Stimulated activated naive CD8-positive, alpha-beta T cell treated with anti-CD3 and anti-CD28 coated beads, Interleukin-15, Interleukin-2, amounts not matched to agents 100 ng/mL and 50 ng/mL, for 24 hours (primary cell): ENCODE measurements at regions not wholly inside any gene's neighbourhood (a gene's known extent, or its start where the extent isn't known, plus 50 kb on each side); places are given as distances from the start of the nearest gene placed in this dataset.
"Not testable (repeated sequence)": the region's sequence is repeated elsewhere in the genome, so short reads cannot be mapped to it uniquely, and the experiment has no call there.

Experiments
- H3K27ac Mint-ChIP-seq: one replicate; pipeline ENCODE4 v1.8.0; 2021; ENCODE audit warnings: mild to moderate bottlenecking, mixed read lengths
- H3K27me3 Mint-ChIP-seq: one replicate; pipeline ENCODE4 v1.8.0; 2021; ENCODE audit warnings: mixed read lengths
- H3K36me3 Mint-ChIP-seq: one replicate; pipeline ENCODE4 v1.8.0; 2021; ENCODE audit warnings: low read depth, mixed read lengths
- H3K4me1 Mint-ChIP-seq: one replicate; pipeline ENCODE4 v1.8.0; 2021; ENCODE audit warnings: low read depth, mixed read lengths
- H3K4me3 Mint-ChIP-seq: one replicate; pipeline ENCODE4 v1.8.0; 2021; ENCODE audit warnings: mild to moderate bottlenecking, mixed read lengths
- H3K9me3 Mint-ChIP-seq: one replicate; pipeline ENCODE4 v1.8.0; 2021; ENCODE audit warnings: mixed read lengths

DNA sequence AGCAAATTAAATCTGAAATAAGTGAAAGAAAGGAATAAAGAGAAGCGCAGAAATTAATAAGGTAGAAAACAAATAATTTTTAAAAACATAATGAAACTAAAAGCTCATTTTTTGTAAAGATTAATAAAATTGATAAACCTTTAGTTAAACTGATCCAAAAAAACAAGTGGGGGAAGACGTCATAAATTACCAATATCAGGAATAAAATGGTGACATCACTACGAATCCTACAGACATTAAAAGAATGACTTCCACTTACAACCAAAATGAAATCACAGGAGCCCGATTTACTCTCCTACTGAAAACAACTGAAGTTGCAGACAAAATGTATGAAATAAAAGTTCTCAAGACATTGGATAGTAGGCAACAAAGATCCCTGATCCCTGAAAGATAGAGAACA is 68.1 kb upstream of the IFFO2 start:
- H3K27me3 Mint-ChIP-seq: peaks cover 39% of the 10 kb centered on the region
- no peak overlapping the region for H3K4me3 Mint-ChIP-seq

DNA sequence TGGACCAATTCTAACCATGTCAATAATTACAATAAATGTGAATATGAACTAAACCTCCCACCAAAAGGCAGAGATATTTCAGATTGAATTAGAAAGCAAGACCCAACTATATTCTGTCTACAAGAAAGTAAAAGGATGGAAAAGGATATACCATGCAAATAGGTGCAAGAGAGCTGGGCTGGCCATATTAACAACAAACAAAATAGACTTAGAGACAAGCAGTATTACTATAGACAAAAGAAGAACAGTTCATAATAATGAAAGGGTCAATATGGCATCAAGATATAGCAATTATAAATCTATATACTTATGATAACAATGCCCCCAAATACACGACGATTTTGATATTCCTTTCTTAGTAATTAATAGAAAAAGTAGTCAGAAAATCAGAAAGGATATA is 67.3 kb upstream of the IFFO2 start:
- Mint-ChIP-seq H3K36me3 (no peaks in the 10 kb centered on the region), H3K9me3 (no peaks in the 10 kb centered on the region), H3K27me3 (peaks cover 40% of the 10 kb centered on the region), H3K4me3 (no peak overlapping the region), H3K4me1 (peaks cover 4% of the 10 kb centered on the region), H3K27ac (no peak overlapping the region)

More for the DNA sequence above, 68.1 kb upstream of the IFFO2 start:
- H3K4me1 Mint-ChIP-seq: peaks cover 4% of the 10 kb centered on the region
- no peak overlapping the region for H3K27ac Mint-ChIP-seq
- H3K36me3 Mint-ChIP-seq: no peaks in the 10 kb centered on the region
- no peaks in the 10 kb centered on the region for H3K9me3 Mint-ChIP-seq

DNA sequence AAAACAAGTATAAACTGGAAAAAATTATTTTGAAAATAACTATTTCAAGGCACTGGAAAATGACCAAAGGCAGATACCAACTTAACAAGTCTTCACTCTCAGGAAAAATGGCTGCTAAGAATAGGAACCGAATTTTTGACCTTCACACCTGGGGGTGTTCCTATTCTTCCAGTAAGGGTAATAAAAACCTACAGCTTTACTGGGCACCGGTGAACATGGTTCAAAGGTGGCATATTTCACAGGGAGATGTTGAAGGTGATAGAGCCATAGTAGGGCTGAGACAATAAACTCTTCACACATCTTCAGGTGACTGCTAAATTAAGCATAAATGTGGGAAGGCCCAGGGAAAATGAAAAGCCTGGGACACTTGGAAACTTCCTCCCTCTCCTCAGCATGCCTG is 65.4 kb upstream of the IFFO2 start:
- H3K27me3 Mint-ChIP-seq: peaks cover 27% of the 10 kb centered on the region
- H3K4me3 Mint-ChIP-seq: no peak overlapping the region
- no peaks in the 10 kb centered on the region for H3K9me3 Mint-ChIP-seq
- H3K4me1 Mint-ChIP-seq: no peaks in the 10 kb centered on the region
- no peak overlapping the region for H3K27ac Mint-ChIP-seq
- H3K36me3 Mint-ChIP-seq: no peaks in the 10 kb centered on the region

DNA sequence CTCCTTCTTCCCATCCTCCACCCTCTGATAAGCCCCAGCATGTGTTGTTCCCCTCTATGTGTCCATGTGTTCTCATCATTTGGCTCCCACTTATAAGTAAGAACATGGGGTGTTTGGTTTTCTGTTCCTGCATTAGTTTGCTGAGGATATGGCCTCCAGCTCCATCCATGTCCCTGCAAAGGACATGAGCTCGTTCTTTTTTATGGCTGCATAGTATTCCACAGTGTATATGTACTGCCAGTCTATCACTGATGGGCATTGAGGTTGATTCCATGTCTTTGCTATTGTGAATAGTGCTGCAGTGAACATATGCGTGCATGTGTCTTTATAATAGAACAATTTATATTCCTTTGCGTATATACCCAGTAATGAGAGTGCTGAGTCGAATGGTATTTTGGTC is 62.8 kb upstream of the IFFO2 start:
- H3K4me3 Mint-ChIP-seq, H3K36me3 Mint-ChIP-seq, H3K9me3 Mint-ChIP-seq, H3K4me1 Mint-ChIP-seq, H3K27ac Mint-ChIP-seq: not testable (repeated sequence)
- peaks cover 21% of the 10 kb centered on the region for H3K27me3 Mint-ChIP-seq

DNA sequence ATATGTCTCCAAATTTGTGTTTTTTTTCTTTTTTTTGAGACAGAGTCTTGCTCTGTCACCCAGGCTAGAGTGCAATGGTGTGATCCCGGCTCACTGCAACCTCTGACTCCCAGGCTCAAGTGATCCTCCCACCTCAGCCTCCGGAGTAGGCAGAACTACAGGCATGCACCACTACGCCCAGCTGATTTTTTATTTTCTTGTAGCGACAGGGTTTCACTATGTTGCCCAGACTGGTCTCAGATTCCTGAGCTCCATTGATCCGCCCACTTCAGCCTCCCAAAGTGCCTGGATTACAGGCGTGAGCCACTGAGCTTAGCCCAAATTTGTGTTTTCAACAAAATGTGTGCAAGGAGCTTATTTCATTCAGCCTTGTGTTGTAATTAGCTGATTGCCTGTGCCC is 59.0 kb upstream of the IFFO2 start:
- no peak overlapping the region for H3K4me3 Mint-ChIP-seq
- H3K36me3 Mint-ChIP-seq: no peaks in the 10 kb centered on the region
- peaks cover 22% of the 10 kb centered on the region for H3K4me1 Mint-ChIP-seq
- no peak overlapping the region for H3K27ac Mint-ChIP-seq
- H3K9me3 Mint-ChIP-seq: no peaks in the 10 kb centered on the region
- H3K27me3 Mint-ChIP-seq: peaks cover 4% of the 10 kb centered on the region

DNA sequence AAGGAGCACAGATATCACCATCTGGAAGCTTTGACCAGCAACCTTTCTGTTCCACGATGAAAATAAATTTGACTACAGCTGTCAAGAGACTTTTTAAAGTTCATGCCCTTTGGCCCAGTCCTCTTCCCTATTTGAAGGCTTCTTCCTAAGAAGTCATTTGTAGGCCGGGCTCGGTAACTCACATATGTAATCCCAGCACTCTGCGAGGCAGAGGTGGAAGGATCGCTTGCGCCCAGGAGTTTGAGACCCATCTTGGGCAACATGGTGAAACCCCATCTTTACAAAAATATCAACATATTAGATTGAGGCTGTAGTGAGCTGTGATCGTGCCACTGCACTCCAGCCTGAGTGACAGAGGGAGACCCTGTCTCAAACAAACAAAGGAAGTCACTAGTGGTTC is 58.3 kb upstream of the IFFO2 start:
- no peaks in the 10 kb centered on the region for H3K36me3 Mint-ChIP-seq
- peaks cover 29% of the 10 kb centered on the region for H3K4me1 Mint-ChIP-seq
- peaks cover 4% of the 10 kb centered on the region for H3K27me3 Mint-ChIP-seq
- H3K27ac Mint-ChIP-seq: no peak overlapping the region
- no peaks in the 10 kb centered on the region for H3K9me3 Mint-ChIP-seq
- H3K4me3 Mint-ChIP-seq: no peak overlapping the region

DNA sequence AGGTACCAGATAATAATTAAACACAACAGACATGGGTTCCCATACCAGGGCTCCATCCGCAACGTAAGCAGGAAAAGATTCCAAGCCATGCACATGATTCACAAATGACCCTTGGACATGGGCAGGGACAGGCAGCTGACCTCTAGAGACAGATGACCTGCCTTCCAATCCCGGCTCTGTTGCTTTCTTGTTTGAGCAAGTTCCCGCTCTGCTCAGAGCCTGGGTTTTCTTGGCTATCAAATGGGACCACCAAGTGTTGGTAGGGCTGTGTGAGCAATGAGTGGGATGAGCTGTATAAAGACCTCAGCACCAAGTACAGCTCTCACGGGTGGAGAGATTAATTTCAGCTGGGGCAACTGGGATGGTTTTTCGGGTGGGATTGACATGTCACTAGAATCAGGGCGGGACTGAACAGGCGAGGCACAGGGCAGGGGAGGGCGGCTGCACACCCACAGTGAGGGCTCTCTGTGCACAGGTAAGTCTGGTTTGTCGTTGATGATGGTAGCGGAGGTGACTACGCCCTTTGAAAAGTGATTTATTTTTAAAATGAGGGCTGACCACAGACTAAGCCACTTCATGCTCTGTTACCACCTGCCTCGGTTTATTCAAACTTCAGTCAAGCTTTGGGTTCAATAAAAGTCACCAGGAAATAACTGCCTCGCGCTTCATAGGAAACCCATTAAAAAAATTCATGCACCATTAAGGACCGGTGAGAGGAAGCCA is 57.5 kb upstream of the IFFO2 start:
- H3K27me3 Mint-ChIP-seq: no peaks in the 10 kb centered on the region
- H3K9me3 Mint-ChIP-seq: no peaks in the 10 kb centered on the region
- no peak overlapping the region for H3K4me3 Mint-ChIP-seq
- no peak overlapping the region for H3K27ac Mint-ChIP-seq
- H3K4me1 Mint-ChIP-seq: peaks cover 36% of the 10 kb centered on the region
- H3K36me3 Mint-ChIP-seq: no peaks in the 10 kb centered on the region

DNA sequence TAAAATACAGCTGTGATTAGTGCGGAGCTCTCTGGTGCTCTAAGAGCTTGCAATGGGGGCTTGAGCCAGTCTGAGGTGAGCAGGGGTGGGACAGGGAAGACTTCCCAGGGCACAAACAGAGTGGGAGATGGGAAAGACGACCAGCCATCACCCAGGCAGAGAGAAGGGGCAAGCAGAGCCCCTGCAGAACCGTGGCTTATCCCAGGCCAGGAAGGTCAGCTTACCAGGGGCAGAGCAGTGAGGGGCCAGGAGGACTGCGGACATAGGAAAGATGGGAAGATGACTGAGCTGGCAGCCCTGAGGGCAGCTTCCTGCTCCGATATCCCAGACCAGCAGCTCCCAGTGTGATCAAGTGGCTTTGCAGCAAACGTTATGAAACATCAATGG is 55.4 kb upstream of the IFFO2 start:
- Mint-ChIP-seq H3K9me3 (no peaks in the 10 kb centered on the region), H3K4me3 (no peak overlapping the region), H3K27ac (peak overlapping the region; percentile 70), H3K27me3 (peaks cover 3% of the 10 kb centered on the region), H3K36me3 (no peaks in the 10 kb centered on the region), H3K4me1 (peaks cover 37% of the 10 kb centered on the region)

DNA sequence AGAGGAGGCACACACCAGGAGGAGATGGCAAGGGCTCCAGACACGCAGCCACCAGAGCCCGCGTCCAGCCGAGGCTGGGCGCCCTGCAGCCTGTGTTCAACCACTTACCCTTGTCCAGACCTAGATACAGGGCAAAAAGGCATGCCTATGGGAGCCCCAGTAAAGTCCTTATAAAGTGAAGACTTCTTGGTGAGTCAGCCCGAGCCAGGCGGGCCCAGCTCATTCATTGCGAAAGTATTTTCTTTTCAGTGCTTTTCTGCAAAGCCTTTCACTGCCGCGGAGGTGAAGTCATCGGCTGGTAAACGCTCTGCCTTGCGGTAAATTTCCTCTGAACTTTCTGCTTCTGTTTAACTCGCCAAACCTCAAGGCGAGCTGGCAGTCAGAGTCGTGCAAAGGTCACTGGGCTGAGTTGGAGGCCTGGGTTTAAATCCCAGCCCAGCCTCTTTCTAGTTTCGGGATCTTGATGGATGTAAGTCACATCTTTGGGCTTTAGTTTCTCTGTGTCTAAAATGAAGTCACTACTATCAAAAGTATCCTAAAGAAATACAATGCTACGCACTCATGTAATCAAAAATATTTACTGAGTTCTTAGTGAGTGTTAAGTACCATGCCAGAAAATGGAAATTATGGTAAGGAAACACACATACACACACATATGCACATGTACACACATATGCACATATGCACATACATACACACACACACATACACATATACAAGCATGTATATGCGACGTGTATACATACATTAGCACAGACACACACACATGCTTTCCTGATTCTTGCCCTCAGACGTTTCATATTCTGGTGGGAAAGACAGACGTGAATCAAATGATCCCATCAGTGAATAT is 54.7 kb upstream of the IFFO2 start:
- H3K27ac Mint-ChIP-seq: peak overlapping the region; percentile 80
- H3K4me3 Mint-ChIP-seq: no peak overlapping the region
- H3K4me1 Mint-ChIP-seq: peaks cover 37% of the 10 kb centered on the region
- H3K27me3 Mint-ChIP-seq: peaks cover 8% of the 10 kb centered on the region
- H3K36me3 Mint-ChIP-seq: no peaks in the 10 kb centered on the region
- H3K9me3 Mint-ChIP-seq: no peaks in the 10 kb centered on the region

DNA sequence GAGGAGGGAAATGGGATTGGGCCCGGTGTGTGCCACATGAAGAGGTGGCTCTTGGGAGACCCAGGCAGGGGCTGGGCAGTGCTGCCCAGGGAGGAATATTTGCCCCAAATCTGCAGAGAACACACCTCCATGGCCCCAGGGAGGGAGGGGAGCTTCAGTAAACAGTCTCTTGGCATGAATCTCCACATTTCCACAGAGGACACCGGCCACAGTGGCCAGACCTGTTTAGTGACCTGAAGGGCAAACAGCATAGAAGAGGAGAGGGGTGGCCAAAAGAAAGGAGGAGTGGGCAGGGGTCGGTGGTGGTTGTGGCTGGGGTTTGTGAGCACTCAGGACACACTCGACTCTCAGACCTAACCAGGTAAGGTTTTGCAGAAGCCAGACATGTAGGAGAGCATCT is 54.0 kb upstream of the IFFO2 start:
- H3K27me3 Mint-ChIP-seq: peaks cover 15% of the 10 kb centered on the region
- H3K4me1 Mint-ChIP-seq: peaks cover 37% of the 10 kb centered on the region

DNA sequence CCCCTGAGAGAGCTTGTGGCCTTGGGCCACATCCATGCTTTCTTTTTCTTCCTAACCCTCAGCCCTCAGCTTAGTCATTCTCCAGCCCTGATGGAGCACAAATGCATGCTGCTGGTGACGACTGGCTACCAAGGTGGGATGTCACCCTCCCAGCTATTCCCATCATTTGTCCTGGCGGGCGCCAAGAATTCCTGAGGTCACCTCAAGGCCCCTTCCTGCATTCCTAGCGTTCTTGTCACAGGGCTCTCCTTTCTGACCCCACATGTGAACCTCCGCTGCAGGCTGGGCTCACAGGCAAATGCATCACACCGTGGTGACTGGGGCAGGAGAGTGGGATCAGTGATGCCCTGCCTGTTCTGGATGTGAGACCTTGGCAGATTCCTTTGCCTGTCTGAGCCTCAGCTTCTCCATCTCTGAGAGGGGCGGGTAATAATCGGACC is 53.4 kb upstream of the IFFO2 start:
- Mint-ChIP-seq H3K27me3 (peaks cover 15% of the 10 kb centered on the region), H3K9me3 (no peaks in the 10 kb centered on the region), H3K36me3 (no peaks in the 10 kb centered on the region), H3K4me3 (no peak overlapping the region), H3K4me1 (peaks cover 37% of the 10 kb centered on the region), H3K27ac (peak overlapping the region; percentile 68)

More for the DNA sequence above, 54.0 kb upstream of the IFFO2 start:
- Mint-ChIP-seq H3K4me3 (no peak overlapping the region), H3K27ac (peak overlapping the region; percentile 80), H3K9me3 (no peaks in the 10 kb centered on the region), H3K36me3 (no peaks in the 10 kb centered on the region)

DNA sequence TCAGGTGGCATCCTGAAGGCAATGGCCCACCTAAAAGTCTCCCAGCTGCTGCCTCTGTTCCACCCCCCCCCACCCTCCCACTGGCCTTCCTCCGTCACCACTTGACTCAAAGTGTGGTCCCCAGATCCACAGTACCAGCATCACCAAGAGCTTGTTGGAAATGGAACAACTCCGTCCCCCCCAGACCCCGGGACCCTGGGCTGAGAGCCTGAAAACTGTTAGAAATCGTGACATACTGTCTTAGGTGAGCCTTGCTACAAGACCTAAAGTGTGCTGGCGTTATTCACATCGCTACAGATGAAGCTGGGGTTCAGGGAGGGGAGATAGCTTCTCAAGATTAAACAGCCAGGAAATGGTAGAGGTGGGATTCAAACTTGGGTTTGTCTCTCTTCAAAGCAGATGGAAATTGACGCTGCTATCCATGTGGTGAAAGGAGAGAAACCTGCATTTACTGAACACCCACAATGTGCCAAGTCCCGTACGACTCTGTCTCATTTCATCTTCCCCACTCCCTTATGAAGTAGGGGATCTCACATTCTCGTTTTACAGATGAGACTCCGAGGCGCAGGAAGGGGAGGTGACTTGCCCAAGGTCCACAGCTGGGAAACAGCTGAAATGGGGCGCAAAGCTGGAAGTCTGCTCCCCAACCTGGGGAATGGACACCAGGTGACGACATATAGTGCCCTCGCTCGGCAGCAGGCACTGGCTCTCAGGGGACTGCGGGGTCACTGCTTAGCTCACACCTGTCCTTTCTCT is 52.8 kb upstream of the IFFO2 start:
- H3K36me3 Mint-ChIP-seq: no peaks in the 10 kb centered on the region
- H3K4me1 Mint-ChIP-seq: peaks cover 37% of the 10 kb centered on the region

DNA sequence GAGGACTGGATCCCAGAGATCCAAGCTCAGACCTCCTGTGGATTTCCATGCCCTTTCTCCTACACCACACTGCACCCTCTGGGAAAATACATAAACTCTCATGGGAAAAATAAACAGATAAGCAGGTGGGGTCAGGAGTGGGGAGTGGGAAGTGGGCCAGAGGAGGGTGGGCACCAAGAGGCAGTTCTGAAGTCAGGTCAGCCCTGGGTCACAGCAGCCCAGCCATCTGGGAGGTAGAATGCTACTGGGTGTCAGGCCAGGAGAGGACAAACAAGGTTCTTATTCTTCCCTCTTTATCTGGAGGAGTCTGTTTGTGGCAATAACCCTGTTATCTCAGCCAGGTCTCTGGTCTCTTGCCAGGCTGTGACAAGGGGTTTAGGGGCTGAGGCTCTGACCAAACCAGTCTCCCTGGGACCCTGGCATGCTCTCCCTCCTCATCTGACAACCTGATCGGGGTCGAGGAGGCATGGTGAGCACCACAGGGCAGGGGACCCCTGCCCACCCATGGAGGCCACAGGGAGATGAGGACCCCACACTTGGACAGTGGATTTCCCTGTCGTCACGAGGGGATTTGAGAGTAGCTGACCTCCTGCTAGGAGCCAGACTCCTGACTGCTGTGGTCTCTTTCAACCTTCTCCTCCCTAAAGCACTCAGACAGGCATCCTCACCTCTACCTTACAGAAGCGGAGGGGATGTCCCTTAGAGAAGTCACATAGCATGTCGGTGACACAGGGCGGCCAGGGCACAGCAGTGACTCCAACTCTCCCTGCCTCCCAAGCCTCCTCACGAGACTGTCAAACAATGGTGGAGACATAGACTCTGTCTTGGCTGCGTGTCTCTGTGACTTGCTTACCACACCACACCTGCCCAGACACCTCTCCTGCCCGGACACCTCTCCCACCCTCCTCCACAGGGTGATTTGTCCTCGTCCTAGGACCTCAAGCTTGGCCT is 51.3 kb upstream of the IFFO2 start:
- Mint-ChIP-seq H3K4me1 (peaks cover 47% of the 10 kb centered on the region), H3K27ac (no peak overlapping the region), H3K9me3 (no peaks in the 10 kb centered on the region), H3K27me3 (peaks cover 18% of the 10 kb centered on the region), H3K4me3 (no peak overlapping the region), H3K36me3 (no peaks in the 10 kb centered on the region)

More for the DNA sequence above, 52.8 kb upstream of the IFFO2 start:
- H3K27ac Mint-ChIP-seq: no peak overlapping the region
- peaks cover 15% of the 10 kb centered on the region for H3K27me3 Mint-ChIP-seq
- no peak overlapping the region for H3K4me3 Mint-ChIP-seq
- H3K9me3 Mint-ChIP-seq: no peaks in the 10 kb centered on the region

DNA sequence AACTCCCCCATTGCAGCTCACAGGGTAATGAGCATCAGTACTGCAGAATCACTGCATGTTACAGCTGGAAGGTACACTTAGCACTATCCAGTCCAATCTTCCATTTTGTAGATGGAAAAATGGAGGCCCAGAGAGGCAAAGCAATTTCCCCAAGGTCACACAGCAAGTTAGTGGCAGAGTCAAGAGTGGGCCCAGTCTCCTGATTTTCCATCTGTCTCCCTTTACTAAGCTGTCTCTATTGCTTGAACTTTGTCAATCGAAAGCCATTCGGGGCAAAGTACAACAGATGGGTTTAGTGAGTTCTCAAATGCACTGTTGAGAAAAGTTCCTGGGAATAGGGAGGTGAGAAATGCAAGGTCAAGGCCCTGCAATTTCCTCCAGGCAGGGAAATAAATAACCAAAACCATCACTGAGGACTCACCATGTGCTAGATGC is 50.4 kb upstream of the IFFO2 start:
- H3K4me1 Mint-ChIP-seq: peaks cover 40% of the 10 kb centered on the region
- no peak overlapping the region for H3K27ac Mint-ChIP-seq
- H3K36me3 Mint-ChIP-seq: no peaks in the 10 kb centered on the region
- peaks cover 18% of the 10 kb centered on the region for H3K27me3 Mint-ChIP-seq
- H3K9me3 Mint-ChIP-seq: peaks cover 4% of the 10 kb centered on the region
- H3K4me3 Mint-ChIP-seq: no peak overlapping the region
